A549 (cell line): ENCODE measurements at regions not wholly inside any gene's neighbourhood (a gene's known extent, or its start where the extent isn't known, plus 50 kb on each side); places are given as distances from the start of the nearest gene placed in this dataset.

Source experiments
- ATAC-seq, 2 experiments: fragments of 200-7000 bp in 1 of 2; fragments of >200 bp in 1 of 2; cut with Nextera tagmentation in 1 of 2; cut with Tn5 transposase in 1 of 2; 3 replicates each; pipeline versions ENCODE4 v1.8.0 to v1.9.1; 2018 to 2020; ENCODE audit warnings: mild to moderate bottlenecking in 1 of 2, moderate library complexity in 1 of 2
- CTCF ChIA-PET: fragments of 300-600 bp; sonication (Branson Sonifier 250); formaldehyde crosslinking; extraction: SDS; loops from one replicate; lab custom pipeline; 2021; ENCODE audit warnings: antibody characterized with exemption, inconsistent platforms; lab: Yijun Ruan, JAX
- POLR2A ChIA-PET: fragments of 350-600 bp; formaldehyde crosslinking; extraction: SDS; loops from one replicate; lab custom pipeline; 2021; ENCODE audit warnings: antibody characterized with exemption, inconsistent platforms; lab: Yijun Ruan, JAX
- DNase-seq, 2 experiments: peaks; one replicate each; pipeline versions ENCODE4 v3.0.0 to v3.0.0-alpha.2; 2011 to 2016; ENCODE audit warnings: low read depth in 1 of 2, low spot score in 1 of 2
- FAIRE-seq: peaks from 2 replicates; lab custom pipeline; 2011; peaks lifted over from hg19 to GRCh38; lab: Jason Lieb, UNC
- H3K27ac ChIP-seq, 2 experiments: fragments of >200 bp; sonication (Bioruptor Twin); formaldehyde crosslinking; 3 replicates each; pipeline ENCODE4 v1.5.1; 2016 to 2017
- H3K4me1 ChIP-seq: fragments of >200 bp; sonication (Bioruptor Twin); formaldehyde crosslinking; 3 replicates; pipeline ENCODE4 v1.6.1; 2016
- H3K4me2 ChIP-seq: fragments of >200 bp; sonication (Bioruptor Twin); formaldehyde crosslinking; 3 replicates; pipeline ENCODE4 v1.6.1; 2016
- H3K4me3 ChIP-seq: fragments of >200 bp; sonication (Bioruptor Twin); formaldehyde crosslinking; 3 replicates; pipeline ENCODE4 v1.5.1; 2016
- H3K9me3 ChIP-seq: fragments of >200 bp; sonication (Bioruptor Twin); formaldehyde crosslinking; 3 replicates; pipeline ENCODE4 v1.6.1; 2016
- ATOH8 ChIP-seq: fragments of 250-450 bp; sonication (Bioruptor Pico); IDR thresholded peaks from 2 replicates; pipeline ENCODE4 v1.5.0; 2020; ENCODE audit warnings: low read depth, mild to moderate bottlenecking, moderate library complexity
- CBX2 ChIP-seq: fragments of 200-600 bp; sonication (generic); IDR thresholded peaks from 2 replicates; pipeline ENCODE4 v1.6.1; 2016; ENCODE audit warnings: low read depth, mild to moderate bottlenecking, borderline replicate concordance
- EHF ChIP-seq: fragments of 250-450 bp; sonication (Bioruptor Pico); IDR thresholded peaks from 2 replicates; pipeline ENCODE4 v1.5.0; 2020; ENCODE audit warnings: mild to moderate bottlenecking
- EHMT2 ChIP-seq: fragments of 200-600 bp; sonication (generic); IDR thresholded peaks from 2 replicates; pipeline ENCODE4 v1.6.1; 2016; ENCODE audit warnings: antibody characterized with exemption, low read depth, mild to moderate bottlenecking, moderate library complexity
- EP300 ChIP-seq, 2 experiments: fragments of >200 bp; sonication (Bioruptor Twin); formaldehyde crosslinking; IDR thresholded peaks; 2 replicates in 1 of 2; 3 replicates in 1 of 2; pipeline ENCODE4 v1.6.1; 2016 to 2017
- FOSL2 ChIP-seq, 2 experiments: fragments of 450-650 bp in 1 of 2; fragments of >200 bp in 1 of 2; sonication (Bioruptor Twin) in 1 of 2; formaldehyde crosslinking; IDR thresholded peaks; 2 replicates each; pipeline versions ENCODE4 v1.5.0 to v1.6.1; 2016 to 2020; ENCODE audit warnings: mild to moderate bottlenecking in 1 of 2, moderate library complexity in 1 of 2
- HOXB13 ChIP-seq: fragments of 250-450 bp; sonication (Bioruptor Pico); IDR thresholded peaks from 2 replicates; pipeline ENCODE4 v1.5.0; 2020; ENCODE audit warnings: low read depth, mild to moderate bottlenecking, moderate library complexity
- NFE2L2 ChIP-seq: fragments of 150-350 bp; conservative IDR thresholded peaks from 2 replicates; pipeline ENCODE4 v1.6.1; 2014; ENCODE audit warnings: low read length
- NPAS2 ChIP-seq: fragments of 250-450 bp; sonication (Bioruptor Pico); IDR thresholded peaks from 2 replicates; pipeline ENCODE4 v1.8.0; 2022; ENCODE audit warnings: mild to moderate bottlenecking, moderate library complexity, borderline replicate concordance
- NR3C1 ChIP-seq: fragments of >200 bp; sonication (Bioruptor Twin); formaldehyde crosslinking; IDR thresholded peaks from 3 replicates; pipeline ENCODE4 v1.6.1; 2017
- PHF8 ChIP-seq: fragments of 200-600 bp; sonication (generic); IDR thresholded peaks from 2 replicates; pipeline ENCODE4 v1.6.1; 2016; ENCODE audit warnings: low read depth, mild to moderate bottlenecking, antibody characterized with exemption, moderate library complexity, borderline replicate concordance
- REST ChIP-seq: fragments of 200-600 bp; sonication (generic); IDR thresholded peaks from 2 replicates; pipeline ENCODE4 v1.6.1; 2016; ENCODE audit warnings: antibody characterized with exemption, mild to moderate bottlenecking, moderate library complexity
- TFCP2L1 ChIP-seq: fragments of 250-450 bp; sonication (Bioruptor Pico); IDR thresholded peaks from 2 replicates; pipeline ENCODE4 v1.5.0; 2021; ENCODE audit warnings: mild to moderate bottlenecking
- TP53 ChIP-seq: fragments of 250-450 bp; sonication (Bioruptor Pico); IDR thresholded peaks from 2 replicates; pipeline ENCODE4 v1.5.0; 2021; ENCODE audit warnings: mild to moderate bottlenecking, moderate library complexity
- ZNF302 ChIP-seq: fragments of 250-450 bp; sonication (Bioruptor Pico); IDR thresholded peaks from 2 replicates; pipeline ENCODE4 v1.9.0; 2021; ENCODE audit warnings: inconsistent platforms, mild to moderate bottlenecking, moderate library complexity
- WGBS: methylation state at CpG from one replicate; pipeline ENCODE4 v1.1.6; 2017; ENCODE audit errors: missing lambda C conversion rate; 5-methylcytosine and 5-hydroxymethylcytosine counted together

DNA sequence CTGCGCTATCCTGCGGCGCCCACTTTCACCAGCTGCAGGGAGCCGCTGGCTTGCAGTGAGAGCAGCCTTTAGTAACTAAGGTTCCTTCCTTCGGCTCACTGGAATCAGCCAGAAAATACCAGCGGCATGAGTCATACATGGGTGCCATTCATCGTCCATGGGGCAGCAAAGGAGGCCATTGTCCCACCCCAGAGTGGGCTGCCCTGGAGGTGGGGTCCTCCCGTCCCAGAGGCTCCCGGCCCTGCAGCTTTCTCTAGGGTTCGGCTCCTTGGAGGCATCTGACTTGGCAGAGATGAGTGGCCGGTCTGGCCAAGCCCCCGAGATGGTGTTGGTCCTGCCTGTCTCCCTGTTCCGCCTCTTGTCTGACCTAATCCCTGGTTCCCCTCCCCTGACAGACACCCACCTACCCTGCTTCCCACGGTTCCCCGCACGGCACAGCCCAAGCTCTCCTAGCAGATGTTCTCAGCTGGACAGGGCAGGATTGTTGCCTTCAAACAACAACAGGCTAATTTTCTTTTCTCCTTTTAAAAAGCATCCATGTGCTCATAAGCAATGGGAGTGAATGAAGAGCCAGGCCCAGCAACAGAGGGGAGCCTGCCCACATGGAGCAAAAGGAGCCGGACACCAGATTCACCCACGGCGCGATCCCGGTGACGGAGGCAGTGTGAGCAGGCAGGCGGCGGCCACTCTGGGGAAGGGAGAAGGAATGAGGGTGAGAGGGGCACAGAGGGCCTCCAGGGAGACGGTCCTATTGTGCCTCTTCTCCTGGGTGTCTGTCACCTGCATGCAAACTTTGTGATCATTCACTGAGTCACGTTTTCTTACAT, 97.0 kb upstream of the COL5A1 start:
- ATAC-seq, result peak in 1 of 2 experiments; percentile 61; a peak in 3 of 6 replicates
- Histone ChIP-seq H3K4me3 (no peak overlapping the region), H3K9me3 (no peaks in the 10 kb centered on the region), H3K27ac (peak overlapping the region in 1 of 2 experiments; percentile 70; a peak in 3 of 6 replicates), H3K4me1 (peaks cover 10% of the 10 kb centered on the region), H3K4me2 (no peak overlapping the region)
- ChIA-PET POLR2A (no interaction called here), CTCF (interaction anchor here (1.2 to 1.9 kb wide), 2 partner anchors 14 to 95 kb away, joined by 4 read pairs; no protein-coding TSS in a partner anchor)
- DNase-seq, result peak in 1 of 2 experiments; percentile 30
- TF ChIP-seq PHF8, result no peak
- TF ChIP-seq FOSL2 (IDR thresholded peaks at IDR 0.05), result 0 out of 2 replicates have a peak, but pooled peaks have one; percentile 13
- TF ChIP-seq FOSL2 (CRISPR knock-in tag; IDR thresholded peaks at IDR 0.05), result peak; percentile 65
- WGBS, result 80% methylated on average over 26 of the region's 26 CpGs
- FAIRE-seq, result no peak

DNA sequence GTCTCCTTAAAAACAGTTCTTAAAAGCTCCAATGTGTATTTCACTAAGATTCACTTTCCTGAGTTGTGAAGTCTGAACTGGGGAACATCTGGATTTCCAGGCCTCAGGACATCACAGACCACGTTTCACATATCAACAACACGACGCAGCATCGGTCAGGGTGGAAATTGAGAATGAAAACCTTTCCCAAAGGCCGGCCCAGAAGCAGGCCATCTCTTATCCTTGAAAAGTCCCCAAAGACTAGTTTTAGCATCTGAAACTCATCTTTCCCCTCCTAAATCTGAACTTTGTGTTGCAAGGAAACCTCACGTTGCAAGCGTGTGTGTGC, 96.4 kb upstream of the COL5A1 start:
- ChIA-PET POLR2A (no interaction called here), CTCF (interaction anchor here (1.9 kb wide), 1 partner anchor 13 kb away, joined by 4 read pairs; no protein-coding TSS in a partner anchor)
- TF ChIP-seq CBX2, result no peak
- TF ChIP-seq EP300 (IDR thresholded peaks at IDR 0.05), result no peak
- TF ChIP-seq EHF (CRISPR knock-in tag), result no peak
- TF ChIP-seq NPAS2 (CRISPR knock-in tag), result no peak
- Histone ChIP-seq H3K4me3 (no peak overlapping the region), H3K27ac (peak overlapping the region in 1 of 2 experiments; percentile 70; a peak in 2 of 6 replicates), H3K4me1 (peaks cover 10% of the 10 kb centered on the region), H3K4me2 (no peak overlapping the region), H3K9me3 (no peaks in the 10 kb centered on the region)
- 79% methylated on average over 7 of the region's 7 CpGs for WGBS
- DNase-seq (no peak), ATAC-seq (no peak), FAIRE-seq (no peak)

DNA sequence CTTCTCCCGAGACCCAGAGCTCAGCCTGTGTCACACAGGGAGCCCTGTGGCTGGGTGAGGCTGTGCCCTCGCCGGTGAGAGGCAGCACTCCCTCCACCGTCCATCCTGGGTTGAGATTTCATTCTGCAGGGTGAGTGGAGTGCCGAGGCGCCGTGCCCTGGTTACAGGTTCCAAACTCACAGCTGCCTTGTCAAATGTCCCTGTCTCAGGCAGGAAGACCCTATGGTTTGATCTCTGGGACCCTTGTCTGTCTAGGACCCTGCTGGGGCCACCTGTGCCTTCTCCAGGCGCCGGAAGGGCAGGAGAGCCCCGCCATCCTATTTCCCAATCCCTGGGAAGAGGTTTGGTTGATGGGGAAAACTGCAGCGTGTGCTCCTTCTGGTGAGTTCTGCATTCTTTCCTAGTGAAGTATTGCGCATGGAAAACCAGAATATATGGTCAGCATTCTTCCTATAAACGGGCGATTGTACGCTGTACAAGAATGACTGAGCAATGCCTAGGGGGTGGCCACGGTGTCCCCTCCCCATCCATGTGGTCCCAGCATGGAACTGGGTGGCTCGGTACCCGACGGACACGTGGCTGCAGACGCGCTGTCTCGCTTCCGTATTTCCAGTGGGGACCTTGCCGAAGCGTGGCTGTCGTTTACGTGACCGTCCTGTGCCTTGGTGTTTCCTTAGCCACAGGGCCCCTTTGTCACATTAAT, 95.9 kb upstream of the COL5A1 start:
- Histone ChIP-seq H3K4me3 (no peak overlapping the region), H3K27ac (peak overlapping the region in 1 of 2 experiments; percentile 70; a peak in 2 of 6 replicates), H3K4me2 (no peak overlapping the region), H3K4me1 (peaks cover 10% of the 10 kb centered on the region), H3K9me3 (no peaks in the 10 kb centered on the region)
- ChIA-PET CTCF (interaction anchor here (1.9 kb wide), 1 partner anchor 13 kb away, joined by 4 read pairs; no protein-coding TSS in a partner anchor), POLR2A (no interaction called here)
- WGBS, result 89% methylated on average over 29 of the region's 29 CpGs
- no peak for TF ChIP-seq TP53 (CRISPR knock-in tag)
- TF ChIP-seq ATOH8 (CRISPR knock-in tag), result no peak
- TF ChIP-seq HOXB13, result no peak
- no peak for ATAC-seq
- no peak for DNase-seq
- FAIRE-seq, result no peak

- 70% methylated on average over 14 of the region's 14 CpGs for WGBS
- Histone ChIP-seq H3K4me2 (no peak overlapping the region), H3K27ac (peak overlapping the region in 1 of 2 experiments; percentile 32; a peak in 1 of 6 replicates), H3K4me3 (no peak overlapping the region), H3K9me3 (no peaks in the 10 kb centered on the region)
- POLR2A ChIA-PET, result no interaction called here
- DNase-seq, result no peak
- TF ChIP-seq NFE2L2 (no peak), EHMT2 (no peak)
- TF ChIP-seq, all 56 proteins: peak for 0
- no peak for ATAC-seq
- H3K4me1 ChIP-seq, result peaks cover 13% of the 10 kb centered on the region
- FAIRE-seq, result no peak
- CTCF ChIA-PET, result no interaction called here
These were observed 95.3 kb upstream of the COL5A1 start for GRCh38 chr9:134546246-134546731.

DNA sequence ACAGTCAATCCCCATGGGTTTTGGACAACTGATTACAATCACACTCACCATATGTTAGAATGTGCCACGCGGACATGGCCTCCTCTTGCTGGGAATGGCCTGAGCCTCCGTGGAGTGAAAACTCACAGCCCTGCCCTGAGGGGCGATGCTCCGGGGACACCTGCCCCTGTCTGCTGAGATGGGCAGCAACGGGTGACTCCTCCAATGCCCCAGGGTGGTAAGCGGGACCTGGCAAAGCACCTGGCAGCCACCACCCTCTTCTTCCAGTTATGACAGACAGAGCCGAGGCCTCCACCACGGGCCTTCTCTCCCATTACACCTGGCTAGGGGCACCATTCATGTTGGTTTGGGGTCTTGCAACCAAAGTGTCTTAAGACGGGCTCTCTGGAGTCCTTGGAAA, 94.9 kb upstream of the COL5A1 start:
- ChIA-PET POLR2A (no interaction called here), CTCF (no interaction called here)
- FAIRE-seq (no peak), ATAC-seq (no peak), DNase-seq (no peak)
- H3K4me1 ChIP-seq, result peaks cover 17% of the 10 kb centered on the region
- WGBS, result 79% methylated on average over 6 of the region's 10 CpGs
- no peak overlapping the region for H3K4me2 ChIP-seq
- H3K4me3 ChIP-seq, result no peak overlapping the region
- peak overlapping the region in 1 of 2 experiments; percentile 9; a peak in 1 of 6 replicates for H3K27ac ChIP-seq
- no peaks in the 10 kb centered on the region for H3K9me3 ChIP-seq
- no peak for TF ChIP-seq REST
- no peak for TF ChIP-seq FOSL2 (IDR thresholded peaks at IDR 0.05)
- TF ChIP-seq FOSL2 (CRISPR knock-in tag; IDR thresholded peaks at IDR 0.05), result no peak
- no peak for TF ChIP-seq ATOH8 (CRISPR knock-in tag)
- TF ChIP-seq ZNF302 (CRISPR knock-in tag), result no peak
- TF ChIP-seq NR3C1, result no peak
- no peak for TF ChIP-seq TFCP2L1 (CRISPR knock-in tag)
